Inflammatory macrophage treated with lipopolysaccharide for 4 hours (primary cell): ENCODE measurements at regions not wholly inside any gene's neighbourhood (a gene's known extent, or its start where the extent isn't known, plus 50 kb on each side); places are given as distances from the start of the nearest gene placed in this dataset.

Experiments used
- DNase-seq: peaks from one replicate; pipeline ENCODE4 v3.0.0-alpha.2; 2020

GRCh38 chr10:110399106-110399964 lies 94.6 kb upstream of the SMNDC1 start:
- DNase-seq, result no peak

GRCh38 chr10:110399965-110400933 lies 95.5 kb upstream of the SMNDC1 start:
- no peak for DNase-seq

- DNase-seq, result no peak
These were observed 96.2 kb upstream of the DUSP5 start for GRCh38 chr10:110401401-110402076.

GRCh38 chr10:110402077-110402416 lies 95.7 kb upstream of the DUSP5 start:
- DNase-seq, result no peak

- no peak for DNase-seq
These were observed 94.1 kb upstream of the DUSP5 start for GRCh38 chr10:110403593-110403992.

GRCh38 chr10:110404413-110404812 lies 93.3 kb upstream of the DUSP5 start:
- no peak for DNase-seq

GRCh38 chr10:110404825-110405224 lies 92.9 kb upstream of the DUSP5 start:
- DNase-seq, result no peak

- no peak for DNase-seq
These were observed 92.3 kb upstream of the DUSP5 start for GRCh38 chr10:110405380-110405779.

GRCh38 chr10:110407301-110408170 lies 90.2 kb upstream of the DUSP5 start:
- no peak for DNase-seq

- DNase-seq, result peak; percentile 93
These were observed 89.4 kb upstream of the DUSP5 start for GRCh38 chr10:110408203-110408871.

GRCh38 chr10:110408943-110409342 lies 88.8 kb upstream of the DUSP5 start:
- no peak for DNase-seq

- DNase-seq, result no peak
These were observed 88.2 kb upstream of the DUSP5 start for GRCh38 chr10:110409488-110409887.

- peak; percentile 56 for DNase-seq
These were observed 87.8 kb upstream of the DUSP5 start for GRCh38 chr10:110409926-110410325.

- peak; percentile 84 for DNase-seq
These were observed 87.2 kb upstream of the DUSP5 start for GRCh38 chr10:110410329-110411046.

GRCh38 chr10:110411047-110411410 lies 86.7 kb upstream of the DUSP5 start:
- DNase-seq, result no peak

GRCh38 chr10:110413049-110413783 lies 84.5 kb upstream of the DUSP5 start:
- DNase-seq, result no peak

- no peak for DNase-seq
These were observed 83.7 kb upstream of the DUSP5 start for GRCh38 chr10:110413903-110414547.

GRCh38 chr10:110414548-110415309 lies 83.0 kb upstream of the DUSP5 start:
- DNase-seq, result peak; percentile 66

GRCh38 chr10:110415809-110416208 lies 81.9 kb upstream of the DUSP5 start:
- DNase-seq, result peak; percentile 43
